Psoas muscle (tissue), 7 donors: ENCODE measurements at regions not wholly inside any gene's neighbourhood (a gene's known extent, or its start where the extent isn't known, plus 50 kb on each side); places are given as distances from the start of the nearest gene placed in this dataset.

Experiments used
- ATAC-seq, 4 donors: fragments of 200-7000 bp; cut with Tn5 transposase; one replicate each; pipeline ENCODE4 v1.9.1; 2020; ENCODE audit warnings: moderate library complexity in 3 of 4, mild to moderate bottlenecking in 2 of 4
- DNase-seq, 2 donors: peaks; one replicate each; pipeline ENCODE4 v3.0.0-alpha.2; 2020
- H3K27ac ChIP-seq: fragments of 200-600 bp; one replicate; pipeline ENCODE4 v1.8.0; 2022
- H3K27me3 ChIP-seq, 3 donors: fragments of 200-600 bp in 1 of 3; one replicate each; pipeline versions ENCODE4 v1.6.1 to v1.8.0; 2013 to 2022; ENCODE audit warnings: low read length in 2 of 3, mild to moderate bottlenecking in 2 of 3, moderate library complexity in 1 of 3; ENCODE audit not compliant: insufficient read depth in 3 of 3
- H3K36me3 ChIP-seq, 2 donors: fragments of 200-600 bp in 1 of 2; one replicate each; pipeline versions ENCODE4 v1.6.1 to v1.8.0; 2013 to 2022; ENCODE audit warnings: low read depth in 1 of 2, mild to moderate bottlenecking in 1 of 2, moderate library complexity in 1 of 2; ENCODE audit not compliant: insufficient read depth in 1 of 2
- H3K4me1 ChIP-seq: fragments of 200-600 bp; one replicate; pipeline ENCODE4 v1.8.0; 2022
- H3K4me3 ChIP-seq: fragments of 200-600 bp; one replicate; pipeline ENCODE4 v1.8.0; 2022; ENCODE audit warnings: mild to moderate bottlenecking
- H3K9me3 ChIP-seq: fragments of 200-600 bp; one replicate; pipeline ENCODE4 v1.8.0; 2022
- CTCF ChIP-seq: fragments of 200-600 bp; IDR thresholded peaks from one replicate; pipeline ENCODE4 v1.8.0; 2022; ENCODE audit warnings: antibody characterized with exemption
- WGBS, 3 donors: extraction: QIAGEN DNeasy Blood & Tissue Kit; methylation state at CpG; one replicate each; pipeline versions ENCODE4 v1.1.6 to v1.1.7; 2013; 5-methylcytosine and 5-hydroxymethylcytosine counted together
- intact Hi-C, 2 donors: fragments of 100-400 bp; cut with DNase I; formaldehyde crosslinking; loops; one replicate each; pipeline versions ENCODE4 v1.11.0 to v1.14.2; 2022
- donor health status: healthy with polysubstance abuse.
- donor health status: DM: no; HTN: no; CAD: no; lungs with moderate emphysema.
- donor health status: Bipolar disorder and iron deficiency.
- donor health status: healthy.
- donor health status: DM: yes; HTN: yes; CAD: no.
- donor health status: DM: no; HTN: no; CAD: no.
- donor health status: DM: yes; HTN: yes; CAD: no.

GRCh38 chr3:162152636-162153035, 656.0 kb downstream of the OTOL1 start:
- no peak for ATAC-seq
- Histone ChIP-seq H3K4me3 (no peak overlapping the region), H3K27me3 (no peaks in the 10 kb centered on the region), H3K4me1 (no peaks in the 10 kb centered on the region), H3K27ac (no peak overlapping the region), H3K36me3 (no peaks in the 10 kb centered on the region), H3K9me3 (no peaks in the 10 kb centered on the region)
- no peak for DNase-seq
- no peak for TF ChIP-seq CTCF
- intact Hi-C loops, result no loop called here
- 87 to 90% (median 89%) methylated on average over 2 of the region's 2 CpGs for WGBS, 3 donors

GRCh38 chr3:162161595-162161994, 665.0 kb downstream of the OTOL1 start:
- TF ChIP-seq CTCF, result no peak
- intact Hi-C loops, result no loop called here
- Histone ChIP-seq H3K27ac (no peak overlapping the region), H3K36me3 (no peaks in the 10 kb centered on the region), H3K9me3 (no peaks in the 10 kb centered on the region), H3K4me1 (no peaks in the 10 kb centered on the region), H3K27me3 (no peaks in the 10 kb centered on the region), H3K4me3 (no peak overlapping the region)
- DNase-seq, result no peak
- no peak for ATAC-seq

GRCh38 chr3:162165346-162165745, 668.7 kb downstream of the OTOL1 start:
- TF ChIP-seq CTCF, result no peak
- no peak for DNase-seq
- intact Hi-C loops, result no loop called here

GRCh38 chr3:162166543-162166942, 669.9 kb downstream of the OTOL1 start:
- Histone ChIP-seq H3K9me3 (no peaks in the 10 kb centered on the region), H3K4me1 (no peaks in the 10 kb centered on the region), H3K27ac (no peak overlapping the region), H3K4me3 (no peak overlapping the region), H3K36me3 (no peaks in the 10 kb centered on the region), H3K27me3 (no peaks in the 10 kb centered on the region)
- intact Hi-C loops, result no loop called here
- no peak for TF ChIP-seq CTCF
- ATAC-seq (no peak), DNase-seq (no peak)
- 73 to 76% (median 75%) methylated on average over 3 of the region's 3 CpGs for whole genome bisulfite sequencing, 3 donors

More at GRCh38 chr3:162165346-162165745, 668.7 kb downstream of the OTOL1 start:
- ATAC-seq, result no peak
- Histone ChIP-seq H3K4me3 (no peak overlapping the region), H3K36me3 (no peaks in the 10 kb centered on the region), H3K9me3 (no peaks in the 10 kb centered on the region), H3K4me1 (no peaks in the 10 kb centered on the region), H3K27ac (no peak overlapping the region), H3K27me3 (no peaks in the 10 kb centered on the region)

GRCh38 chr3:162168715-162169114, 672.1 kb downstream of the OTOL1 start:
- WGBS, 3 donors, result 71 to 72% (median 72%) methylated on average over 2 of the region's 2 CpGs
- ATAC-seq, result no peak
- Histone ChIP-seq H3K4me3 (no peak overlapping the region), H3K27me3 (no peaks in the 10 kb centered on the region), H3K36me3 (no peaks in the 10 kb centered on the region), H3K9me3 (peaks cover 3% of the 10 kb centered on the region), H3K27ac (no peak overlapping the region), H3K4me1 (no peaks in the 10 kb centered on the region)
- intact Hi-C loops, result no loop called here
- DNase-seq, result no peak
- TF ChIP-seq CTCF, result no peak
